T-cell (primary cell): ENCODE measurements at regions not wholly inside any gene's neighbourhood (a gene's known extent, or its start where the extent isn't known, plus 50 kb on each side); places are given as distances from the start of the nearest gene placed in this dataset.

Experiments used
- ATAC-seq, 4 experiments: fragments of 200-7000 bp in 3 of 4; fragments of 150-1000 bp in 1 of 4; cut with Tn5 transposase; replicated peaks in 1 of 4; 1 replicate in 3 of 4; 2 replicates in 1 of 4; pipeline ENCODE4 v1.10.0; 2021; ENCODE audit warnings: moderate library complexity in 3 of 4, mild to moderate bottlenecking in 2 of 4, moderate number of reproducible peaks in 1 of 4
- CTCF ChIA-PET, 2 donors: fragments of 300-600 bp; sonication (Branson Sonifier 250); formaldehyde crosslinking; loops; one replicate each; lab custom pipeline; 2022; ENCODE audit warnings: antibody characterized with exemption in 2 of 2; lab: Charles Lee
- POLR2A ChIA-PET, 2 donors: fragments of 300-600 bp; sonication (Branson Sonifier 250); formaldehyde crosslinking; loops; one replicate each; lab custom pipeline; 2022; ENCODE audit warnings: antibody characterized with exemption in 2 of 2; lab: Charles Lee
- DNase-seq, 35 experiments: peaks; one replicate each; pipeline versions ENCODE4 v3.0.0 to v3.0.0-alpha.2; 2013 to 2023
- H3K27ac ChIP-seq: one replicate; pipeline ENCODE4 v1.5.1; 2013; ENCODE audit warnings: low read length
- H3K27me3 ChIP-seq, 2 experiments: replicated peaks in 1 of 2; 1 replicate in 1 of 2; 2 replicates in 1 of 2; pipeline versions ENCODE4 v1.6.1 to v1.7.0; 2013; ENCODE audit warnings: low read length in 1 of 2, mixed read lengths in 1 of 2; ENCODE audit not compliant: control insufficient read depth in 2 of 2, insufficient read depth in 2 of 2; ENCODE audit errors: extremely low read depth in 1 of 2
- H3K36me3 ChIP-seq, 2 donors: 1 replicate in 1 of 2; 2 replicates in 1 of 2; pipeline versions ENCODE4 v1.6.1 to v1.7.0; 2013; ENCODE audit warnings: low read length in 1 of 2; ENCODE audit not compliant: control insufficient read depth in 2 of 2, insufficient read depth in 1 of 2; ENCODE audit errors: extremely low read depth in 1 of 2
- H3K4me1 ChIP-seq, 2 experiments: 1 replicate in 1 of 2; 2 replicates in 1 of 2; pipeline versions ENCODE4 v1.6.1 to v1.7.0; 2013; ENCODE audit warnings: low read length in 2 of 2, mixed read lengths in 1 of 2; ENCODE audit not compliant: insufficient read depth in 2 of 2, control insufficient read depth in 1 of 2; ENCODE audit errors: extremely low read depth in 1 of 2
- H3K4me3 ChIP-seq, 2 donors: 1 replicate in 1 of 2; 2 replicates in 1 of 2; pipeline versions ENCODE4 v1.5.1 to v1.7.0; 2013; ENCODE audit warnings: mild to moderate bottlenecking in 2 of 2, low read length in 1 of 2, moderate library complexity in 1 of 2; ENCODE audit not compliant: control insufficient read depth in 1 of 2; ENCODE audit errors: extremely low read depth in 1 of 2
- H3K9me3 ChIP-seq: 2 replicates; pipeline ENCODE4 v1.7.0; 2013
- H3K27ac Mint-ChIP-seq, 2 donors: one replicate each; pipeline ENCODE4 v1.8.0; 2020 to 2021; ENCODE audit warnings: mild to moderate bottlenecking in 2 of 2, mixed read lengths in 2 of 2
- H3K27me3 Mint-ChIP-seq, 2 donors: one replicate each; pipeline ENCODE4 v1.8.0; 2021 to 2022; ENCODE audit warnings: mixed read lengths in 2 of 2
- H3K36me3 Mint-ChIP-seq: one replicate; pipeline ENCODE4 v1.8.0; 2021; ENCODE audit warnings: mixed read lengths
- H3K4me1 Mint-ChIP-seq, 3 donors: one replicate each; pipeline ENCODE4 v1.8.0; 2020 to 2022; ENCODE audit warnings: mixed read lengths in 3 of 3, mild to moderate bottlenecking in 1 of 3
- H3K4me3 Mint-ChIP-seq, 3 donors: one replicate each; pipeline ENCODE4 v1.8.0; 2020 to 2022; ENCODE audit warnings: mild to moderate bottlenecking in 3 of 3, mixed read lengths in 3 of 3, moderate library complexity in 3 of 3
- H3K9me3 Mint-ChIP-seq, 3 donors: one replicate each; pipeline ENCODE4 v1.8.0; 2020 to 2022; ENCODE audit warnings: mixed read lengths in 3 of 3
- WGBS: methylation state at CpG from one replicate; pipeline ENCODE4 v1.1.5; 2013; ENCODE audit warnings: missing lambda C conversion rate; ENCODE audit not compliant: insufficient coverage; 5-methylcytosine and 5-hydroxymethylcytosine counted together

DNA sequence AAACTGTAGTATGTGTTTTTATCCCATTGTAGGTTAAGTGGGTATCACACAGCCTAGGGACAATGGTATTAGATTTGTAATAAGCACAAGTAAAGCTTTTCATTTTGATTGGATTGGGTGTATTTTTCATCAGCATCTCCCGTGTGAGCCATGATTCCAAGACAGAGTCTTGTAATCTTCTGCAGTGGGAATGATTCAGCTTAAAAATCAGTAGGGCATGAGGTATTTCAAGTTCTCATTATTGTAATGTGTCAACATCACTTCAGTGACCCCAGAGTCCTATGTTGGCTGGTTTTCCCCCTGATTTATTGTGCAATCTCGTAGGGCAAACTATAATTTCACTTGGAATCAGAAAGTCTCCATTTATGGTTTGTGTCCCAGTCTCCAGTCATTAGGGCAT, 833.2 kb upstream of the RBFOX1 start:
- 0% methylated on average over 1 of the region's 2 CpGs for WGBS
- Mint-ChIP-seq H3K27me3 (no peaks in the 10 kb centered on the region), H3K4me3 (no peak overlapping the region), H3K36me3 (no peaks in the 10 kb centered on the region), H3K4me1 (no peaks in the 10 kb centered on the region), H3K9me3 (peaks cover 6 to 12% (median 10%) of the 10 kb centered on the region in 3 donors), H3K27ac (no peak overlapping the region)
- no peak for ATAC-seq
- no peaks in the 10 kb centered on the region for H3K4me1 ChIP-seq
- no peaks in the 10 kb centered on the region for H3K27me3 ChIP-seq
- POLR2A ChIA-PET: no interaction called here
- no peak overlapping the region for H3K4me3 ChIP-seq
- CTCF ChIA-PET: no interaction called here
- H3K9me3 ChIP-seq: no peaks in the 10 kb centered on the region
- no peaks in the 10 kb centered on the region for H3K36me3 ChIP-seq
- no peak overlapping the region for H3K27ac ChIP-seq
- DNase-seq: no peak

- H3K27ac Mint-ChIP-seq: no peak overlapping the region
- H3K4me3 ChIP-seq: no peak overlapping the region
- DNase-seq (no peak), ATAC-seq (no peak)
- POLR2A ChIA-PET: no interaction called here
- H3K36me3 Mint-ChIP-seq: no peaks in the 10 kb centered on the region
- H3K27ac ChIP-seq: no peak overlapping the region
- no peaks in the 10 kb centered on the region for H3K27me3 ChIP-seq
- H3K27me3 Mint-ChIP-seq: no peaks in the 10 kb centered on the region
- no peaks in the 10 kb centered on the region for H3K36me3 ChIP-seq
- no peaks in the 10 kb centered on the region for H3K4me1 Mint-ChIP-seq
- H3K4me1 ChIP-seq: no peaks in the 10 kb centered on the region
- H3K9me3 Mint-ChIP-seq: peaks cover 2 to 9% (median 6%) of the 10 kb centered on the region in 3 donors
- WGBS: 80% methylated on average over 1 of the region's 4 CpGs
- no peaks in the 10 kb centered on the region for H3K9me3 ChIP-seq
- CTCF ChIA-PET: no interaction called here
- no peak overlapping the region for H3K4me3 Mint-ChIP-seq
Measured at GRCh38 chr16:6498858-6499257, 833.8 kb upstream of the RBFOX1 start.

DNA sequence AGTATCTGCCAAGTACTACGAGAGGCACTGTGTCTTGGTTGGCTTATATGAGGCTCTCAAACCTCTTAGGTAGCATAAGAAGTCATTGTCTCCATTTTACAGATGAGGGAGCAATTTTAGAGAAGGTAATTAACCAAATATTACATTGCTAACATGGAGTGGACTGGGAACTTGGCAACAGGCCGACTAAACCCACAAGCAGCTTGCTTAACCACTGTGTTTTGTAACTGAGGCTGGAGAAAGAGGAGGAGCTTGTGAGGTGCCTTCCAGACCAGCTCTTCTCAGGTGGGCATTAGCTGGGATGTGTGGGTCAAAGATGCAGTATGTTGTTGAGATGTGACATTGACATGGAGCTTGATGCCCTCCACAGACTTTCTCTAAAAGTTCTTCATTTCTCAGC, 835.6 kb upstream of the RBFOX1 start:
- Histone ChIP-seq H3K4me3 (no peak overlapping the region), H3K27ac (no peak overlapping the region), H3K36me3 (no peaks in the 10 kb centered on the region), H3K27me3 (no peaks in the 10 kb centered on the region), H3K4me1 (no peaks in the 10 kb centered on the region), H3K9me3 (no peaks in the 10 kb centered on the region)
- H3K27ac Mint-ChIP-seq: no peak overlapping the region
- H3K27me3 Mint-ChIP-seq: no peaks in the 10 kb centered on the region
- no peak for DNase-seq
- no peak for ATAC-seq
- WGBS: no CpG with 5 or more reads among the region's 2 CpGs
- CTCF ChIA-PET: interaction anchor here in 1 of 2 donors (0.7 kb wide), 1 partner anchor 9 kb away, joined by 3 read pairs; no protein-coding TSS in a partner anchor
- POLR2A ChIA-PET: no interaction called here
- H3K9me3 Mint-ChIP-seq: peaks cover 0 to 8% (median 5%) of the 10 kb centered on the region in 3 donors
- H3K4me3 Mint-ChIP-seq: no peak overlapping the region
- H3K4me1 Mint-ChIP-seq: no peaks in the 10 kb centered on the region
- no peaks in the 10 kb centered on the region for H3K36me3 Mint-ChIP-seq

- Histone ChIP-seq H3K27ac (no peak overlapping the region), H3K4me3 (no peak overlapping the region), H3K36me3 (no peaks in the 10 kb centered on the region), H3K27me3 (no peaks in the 10 kb centered on the region), H3K9me3 (no peaks in the 10 kb centered on the region), H3K4me1 (no peaks in the 10 kb centered on the region)
- H3K27ac Mint-ChIP-seq: no peak overlapping the region
- ChIA-PET POLR2A (no interaction called here), CTCF (no interaction called here)
- peaks cover 0 to 4% (median 0%) of the 10 kb centered on the region in 3 donors for H3K9me3 Mint-ChIP-seq
- H3K4me1 Mint-ChIP-seq: no peaks in the 10 kb centered on the region
- no peak overlapping the region for H3K4me3 Mint-ChIP-seq
- 81% methylated on average over 3 of the region's 7 CpGs for WGBS
- ATAC-seq (no peak), DNase-seq (no peak)
- no peaks in the 10 kb centered on the region for H3K27me3 Mint-ChIP-seq
- no peaks in the 10 kb centered on the region for H3K36me3 Mint-ChIP-seq
Measured at GRCh38 chr16:6495486-6496210, 837.0 kb upstream of the RBFOX1 start.

- Histone ChIP-seq H3K36me3 (no peaks in the 10 kb centered on the region), H3K9me3 (no peaks in the 10 kb centered on the region), H3K27ac (no peak overlapping the region), H3K4me1 (no peaks in the 10 kb centered on the region), H3K27me3 (no peaks in the 10 kb centered on the region), H3K4me3 (no peak overlapping the region)
- POLR2A ChIA-PET: no interaction called here
- Mint-ChIP-seq H3K27me3 (no peaks in the 10 kb centered on the region), H3K9me3 (peaks cover 0 to 4% (median 2%) of the 10 kb centered on the region in 3 donors), H3K4me1 (no peaks in the 10 kb centered on the region), H3K27ac (no peak overlapping the region), H3K4me3 (no peak overlapping the region), H3K36me3 (no peaks in the 10 kb centered on the region)
- CTCF ChIA-PET: no interaction called here
- WGBS: 100% methylated on average over 1 of the region's 6 CpGs
- no peak for DNase-seq
- ATAC-seq: no peak
Measured at GRCh38 chr16:6494716-6495115, 837.9 kb upstream of the RBFOX1 start.

DNA sequence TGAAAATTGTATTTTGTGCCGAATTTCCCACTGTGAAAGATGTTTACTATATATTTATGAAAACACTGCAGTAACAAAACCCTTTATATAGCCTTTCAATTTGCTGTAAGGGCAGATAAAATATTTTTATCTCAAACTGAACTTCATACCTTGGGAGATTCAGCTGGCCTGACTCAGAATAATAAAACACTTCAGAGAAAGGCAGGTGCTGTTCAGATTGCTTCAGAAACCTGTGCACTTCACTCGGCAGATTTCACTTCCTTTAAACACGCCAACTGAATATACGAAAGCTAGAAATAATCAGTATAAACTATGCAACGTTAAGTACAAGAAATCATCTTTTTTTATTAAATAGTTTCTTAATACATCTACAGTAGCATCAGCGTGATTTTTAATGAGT, 839.1 kb upstream of the RBFOX1 start:
- CTCF ChIA-PET: no interaction called here
- WGBS: no CpG with 5 or more reads among the region's 6 CpGs

More for the DNA sequence above, 839.1 kb upstream of the RBFOX1 start:
- no peaks in the 10 kb centered on the region for H3K4me1 ChIP-seq
- Mint-ChIP-seq H3K9me3 (peaks cover 0 to 4% (median 2%) of the 10 kb centered on the region in 3 donors), H3K36me3 (no peaks in the 10 kb centered on the region), H3K4me3 (no peak overlapping the region), H3K27ac (no peak overlapping the region), H3K27me3 (no peaks in the 10 kb centered on the region), H3K4me1 (no peaks in the 10 kb centered on the region)
- no peaks in the 10 kb centered on the region for H3K9me3 ChIP-seq
- no peak overlapping the region for H3K4me3 ChIP-seq
- H3K27ac ChIP-seq: no peak overlapping the region
- POLR2A ChIA-PET: no interaction called here
- H3K36me3 ChIP-seq: no peaks in the 10 kb centered on the region
- DNase-seq: no peak
- no peaks in the 10 kb centered on the region for H3K27me3 ChIP-seq
- no peak for ATAC-seq
